ENCODE measurements at regions not wholly inside any gene's neighbourhood (a gene's known extent, or its start where the extent isn't known, plus 50 kb on each side); places are given as distances from the start of the nearest gene placed in this dataset.
"Not testable (repeated sequence)": the region's sequence is repeated elsewhere in the genome, so short reads cannot be mapped to it uniquely, and the experiment has no call there.

- DNase-seq, result no peak
Observed at GRCh38 chr5:125487231-125487630, 740.8 kb upstream of the ZNF608 start.

- DNase-seq, result not testable (repeated sequence)
Observed at GRCh38 chr5:125487652-125488051, 741.2 kb upstream of the ZNF608 start.

- no peak for DNase-seq
Observed at GRCh38 chr5:125489146-125489545, 742.7 kb upstream of the ZNF608 start.

GRCh38 chr5:125491986-125492492, 745.6 kb upstream of the ZNF608 start:
- no peak for DNase-seq

- no peak for DNase-seq
Observed at GRCh38 chr5:125492977-125493376, 746.5 kb upstream of the ZNF608 start.

GRCh38 chr5:125496393-125496792, 750.0 kb upstream of the ZNF608 start:
- no peak for DNase-seq

GRCh38 chr5:125497651-125498050, 751.2 kb upstream of the ZNF608 start:
- no peak for DNase-seq

GRCh38 chr5:125499636-125500332, 753.3 kb upstream of the ZNF608 start:
- DNase-seq, result no peak

GRCh38 chr5:125501396-125501795, 755.0 kb upstream of the ZNF608 start:
- peak; percentile 33 for DNase-seq

- DNase-seq, result no peak
Observed at GRCh38 chr5:125503946-125504345, 757.5 kb upstream of the ZNF608 start.

- no peak for DNase-seq
Observed at GRCh38 chr5:125505115-125505514, 758.7 kb upstream of the ZNF608 start.

GRCh38 chr5:125506124-125506523, 759.7 kb upstream of the ZNF608 start:
- no peak for DNase-seq

- DNase-seq, result no peak
Observed at GRCh38 chr5:125508225-125508624, 761.8 kb upstream of the ZNF608 start.

- DNase-seq, result no peak
Observed at GRCh38 chr5:125510651-125511050, 764.2 kb upstream of the ZNF608 start.

- no peak for DNase-seq
Observed at GRCh38 chr5:125517973-125518550, 771.6 kb upstream of the ZNF608 start.

- no peak for DNase-seq
Observed at GRCh38 chr5:125521289-125521688, 774.9 kb upstream of the ZNF608 start.

- DNase-seq, result peak; percentile 40
Observed at GRCh38 chr5:125525356-125525755, 778.9 kb upstream of the ZNF608 start.

- peak; percentile 40 for DNase-seq
Observed at GRCh38 chr5:125526966-125527365, 780.5 kb upstream of the ZNF608 start.

- DNase-seq, result no peak
Observed at GRCh38 chr5:125528881-125529280, 782.4 kb upstream of the ZNF608 start.

- no peak for DNase-seq
Observed at GRCh38 chr5:125530833-125531615, 784.6 kb upstream of the ZNF608 start.

- DNase-seq, result no peak
Observed at GRCh38 chr5:125536095-125536494, 789.7 kb upstream of the ZNF608 start.

- peak; percentile 78 for DNase-seq
Observed at GRCh38 chr5:125536582-125536981, 790.1 kb upstream of the ZNF608 start.

GRCh38 chr5:125537661-125538060, 791.2 kb upstream of the ZNF608 start:
- DNase-seq, result no peak

- DNase-seq, result no peak
Observed at GRCh38 chr5:125538469-125538868, 792.0 kb upstream of the ZNF608 start.

All from fibroblast of upper back skin (primary cell).